CD4-positive, alpha-beta T cell (primary cell): ENCODE measurements at regions not wholly inside any gene's neighbourhood (a gene's known extent, or its start where the extent isn't known, plus 50 kb on each side); places are given as distances from the start of the nearest gene placed in this dataset.

ENCODE experiments used
- ATAC-seq: fragments of 200-7000 bp; cut with Tn5 transposase; one replicate; pipeline ENCODE4 v1.10.0; 2022; ENCODE audit warnings: mild to moderate bottlenecking; ENCODE audit not compliant: poor library complexity
- CTCF ChIA-PET: fragments of 350-600 bp; sonication (Branson Sonifier 250); formaldehyde crosslinking; loops from one replicate; lab custom pipeline; 2021; ENCODE audit warnings: antibody characterized with exemption, inconsistent platforms; lab: Charles Lee
- POLR2A ChIA-PET: fragments of 350-600 bp; sonication (Branson Sonifier 250); formaldehyde crosslinking; loops from one replicate; lab custom pipeline; 2021; ENCODE audit warnings: antibody characterized with exemption, inconsistent platforms; lab: Charles Lee
- DNase-seq, 14 experiments: peaks; one replicate each; pipeline ENCODE4 v3.0.0-alpha.2; 2013 to 2020; ENCODE audit warnings: mixed read lengths in 2 of 14
- H3K27ac ChIP-seq, 2 donors: one replicate each; pipeline versions ENCODE4 v1.5.1 to v1.7.0; 2013; ENCODE audit warnings: low read length in 2 of 2, low read depth in 1 of 2, mild to moderate bottlenecking in 1 of 2
- H3K27me3 ChIP-seq, 2 experiments: 1 replicate in 1 of 2; 2 replicates in 1 of 2; pipeline versions ENCODE4 v1.6.1 to v1.7.0; 2013; ENCODE audit warnings: low read length in 2 of 2, control low read depth in 1 of 2, mild to moderate bottlenecking in 1 of 2, moderate library complexity in 1 of 2; ENCODE audit not compliant: insufficient read depth in 2 of 2, control insufficient read depth in 1 of 2
- H3K36me3 ChIP-seq: one replicate; pipeline ENCODE4 v1.6.1; 2013; ENCODE audit warnings: low read length, control low read depth; ENCODE audit not compliant: insufficient read depth
- H3K4me1 ChIP-seq: one replicate; pipeline ENCODE4 v1.6.1; 2013; ENCODE audit warnings: low read length, control low read depth; ENCODE audit not compliant: insufficient read depth
- H3K4me3 ChIP-seq: one replicate; pipeline ENCODE4 v1.5.1; 2013; ENCODE audit warnings: mild to moderate bottlenecking, low read length, moderate library complexity
- H3K9me3 ChIP-seq, 2 experiments: 1 replicate in 1 of 2; 2 replicates in 1 of 2; pipeline versions ENCODE4 v1.6.1 to v1.7.0; 2013; ENCODE audit warnings: low read length in 2 of 2, mild to moderate bottlenecking in 2 of 2, control low read depth in 1 of 2, moderate library complexity in 1 of 2; ENCODE audit not compliant: control insufficient read depth in 1 of 2, insufficient read depth in 1 of 2
- H3K27ac Mint-ChIP-seq: one replicate; pipeline ENCODE4 v1.8.0; 2020; ENCODE audit warnings: mixed read lengths
- H3K27me3 Mint-ChIP-seq: one replicate; pipeline ENCODE4 v1.8.0; 2021; ENCODE audit warnings: mixed read lengths
- H3K36me3 Mint-ChIP-seq: one replicate; pipeline ENCODE4 v1.8.0; 2021; ENCODE audit warnings: low read depth, mixed read lengths
- H3K4me1 Mint-ChIP-seq: one replicate; pipeline ENCODE4 v1.8.0; 2021; ENCODE audit warnings: low read depth, mixed read lengths
- H3K4me3 Mint-ChIP-seq: one replicate; pipeline ENCODE4 v1.8.0; 2020; ENCODE audit warnings: mild to moderate bottlenecking, mixed read lengths
- H3K9me3 Mint-ChIP-seq: one replicate; pipeline ENCODE4 v1.8.0; 2020; ENCODE audit warnings: mixed read lengths
- intact Hi-C, 2 experiments: fragments of 100-400 bp; cut with DNase I in 1 of 2; cut with micrococcal nuclease in 1 of 2; formaldehyde crosslinking; loops; one replicate each; pipeline versions ENCODE4 v1.15.1 to v1.9.0; 2023 to 2025; cut with DNase I, micrococcal nuclease
- TF ChIP-seq, protein P1 (sequence below): fragments of 200-600 bp; IDR thresholded peaks from one replicate; pipeline ENCODE4 v1.8.0; 2022; ENCODE audit warnings: antibody characterized with exemption, mild to moderate bottlenecking

DNA sequence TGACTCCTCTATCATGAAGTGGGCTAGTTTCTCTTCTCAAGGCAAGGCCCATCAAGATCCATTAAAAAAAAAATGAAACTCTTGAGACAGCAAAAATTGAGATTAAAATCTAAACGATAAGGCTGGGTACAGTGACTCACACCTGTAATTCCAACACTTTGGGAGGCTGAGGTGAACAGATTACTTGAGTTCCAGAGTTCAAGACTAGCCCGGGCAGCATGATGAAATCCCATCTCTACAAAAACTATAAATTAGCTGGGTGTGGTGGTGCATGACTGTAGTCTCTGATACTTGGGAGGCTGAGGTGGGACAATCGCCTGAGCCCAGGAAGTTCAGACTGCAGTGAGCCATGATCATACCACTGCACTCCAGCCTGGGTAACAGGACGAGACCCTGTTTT lies 226.5 kb upstream of the SOX5 start:
- Histone ChIP-seq H3K36me3 (no peaks in the 10 kb centered on the region), H3K27ac (no peak overlapping the region), H3K4me1 (no peaks in the 10 kb centered on the region), H3K27me3 (no peaks in the 10 kb centered on the region), H3K4me3 (no peak overlapping the region), H3K9me3 (peaks cover 0 to 10% of the 10 kb centered on the region in 2 experiments)
- ChIA-PET CTCF (no interaction called here), POLR2A (no interaction called here)
- DNase-seq: no peak
- ATAC-seq: no peak
- H3K9me3 Mint-ChIP-seq: no peaks in the 10 kb centered on the region
- TF ChIP-seq, protein P1, sequence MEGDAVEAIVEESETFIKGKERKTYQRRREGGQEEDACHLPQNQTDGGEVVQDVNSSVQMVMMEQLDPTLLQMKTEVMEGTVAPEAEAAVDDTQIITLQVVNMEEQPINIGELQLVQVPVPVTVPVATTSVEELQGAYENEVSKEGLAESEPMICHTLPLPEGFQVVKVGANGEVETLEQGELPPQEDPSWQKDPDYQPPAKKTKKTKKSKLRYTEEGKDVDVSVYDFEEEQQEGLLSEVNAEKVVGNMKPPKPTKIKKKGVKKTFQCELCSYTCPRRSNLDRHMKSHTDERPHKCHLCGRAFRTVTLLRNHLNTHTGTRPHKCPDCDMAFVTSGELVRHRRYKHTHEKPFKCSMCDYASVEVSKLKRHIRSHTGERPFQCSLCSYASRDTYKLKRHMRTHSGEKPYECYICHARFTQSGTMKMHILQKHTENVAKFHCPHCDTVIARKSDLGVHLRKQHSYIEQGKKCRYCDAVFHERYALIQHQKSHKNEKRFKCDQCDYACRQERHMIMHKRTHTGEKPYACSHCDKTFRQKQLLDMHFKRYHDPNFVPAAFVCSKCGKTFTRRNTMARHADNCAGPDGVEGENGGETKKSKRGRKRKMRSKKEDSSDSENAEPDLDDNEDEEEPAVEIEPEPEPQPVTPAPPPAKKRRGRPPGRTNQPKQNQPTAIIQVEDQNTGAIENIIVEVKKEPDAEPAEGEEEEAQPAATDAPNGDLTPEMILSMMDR: no peak
- no peaks in the 10 kb centered on the region for H3K36me3 Mint-ChIP-seq
- H3K4me3 Mint-ChIP-seq: no peak overlapping the region
- H3K27ac Mint-ChIP-seq: no peak overlapping the region
- no peaks in the 10 kb centered on the region for H3K4me1 Mint-ChIP-seq
- H3K27me3 Mint-ChIP-seq: no peaks in the 10 kb centered on the region
- intact Hi-C loops: no loop called here

DNA sequence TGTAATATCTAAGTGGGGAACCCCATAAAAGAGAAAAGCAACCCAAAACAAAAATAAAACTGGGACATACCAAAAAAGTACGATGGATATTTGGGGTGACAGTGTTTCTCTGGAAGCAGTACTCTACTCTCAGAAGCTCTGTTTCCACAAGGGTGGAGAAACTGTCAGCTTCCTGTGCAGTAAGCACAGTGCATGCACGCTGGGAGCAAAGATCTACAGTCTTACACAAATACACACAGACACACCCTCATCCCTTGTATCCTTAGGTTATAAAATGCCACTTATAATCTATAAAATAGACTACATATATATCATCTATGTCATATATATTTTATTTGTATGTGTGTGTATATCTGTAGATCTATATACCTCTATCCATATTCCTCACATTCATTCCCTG lies 225.8 kb upstream of the SOX5 start:
- Mint-ChIP-seq H3K36me3 (no peaks in the 10 kb centered on the region), H3K9me3 (no peaks in the 10 kb centered on the region), H3K4me1 (no peaks in the 10 kb centered on the region), H3K4me3 (no peak overlapping the region), H3K27ac (no peak overlapping the region), H3K27me3 (no peaks in the 10 kb centered on the region)
- H3K4me1 ChIP-seq: no peaks in the 10 kb centered on the region
- TF ChIP-seq, protein P1: no peak
- ATAC-seq (no peak), DNase-seq (no peak)
- no peak overlapping the region for H3K27ac ChIP-seq
- no peaks in the 10 kb centered on the region for H3K27me3 ChIP-seq
- H3K9me3 ChIP-seq: peaks cover 0 to 10% of the 10 kb centered on the region in 2 experiments
- POLR2A ChIA-PET: no interaction called here
- CTCF ChIA-PET: no interaction called here
- intact Hi-C loops: no loop called here
- H3K4me3 ChIP-seq: no peak overlapping the region
- H3K36me3 ChIP-seq: no peaks in the 10 kb centered on the region

DNA sequence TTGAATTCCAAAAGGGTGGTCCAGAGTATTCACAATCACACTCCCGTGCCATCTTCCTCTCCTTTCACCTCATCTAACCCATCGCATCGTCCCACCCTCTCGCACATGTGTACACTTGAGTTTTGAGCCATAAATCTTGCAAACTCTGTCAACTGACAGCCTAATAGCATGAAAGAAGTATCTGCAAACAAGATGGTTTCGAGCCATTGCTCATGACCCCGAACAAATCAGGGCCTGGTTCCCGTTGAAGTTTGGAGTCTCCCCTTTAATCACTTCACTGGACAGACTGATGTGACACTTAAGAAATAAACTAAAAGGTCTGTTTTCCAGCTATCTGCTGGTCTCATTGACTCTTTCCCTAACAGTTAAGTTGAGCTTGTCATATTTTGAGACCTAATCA lies 223.6 kb upstream of the SOX5 start:
- no peak overlapping the region for H3K27ac Mint-ChIP-seq
- Histone ChIP-seq H3K36me3 (no peaks in the 10 kb centered on the region), H3K27me3 (no peaks in the 10 kb centered on the region), H3K9me3 (peaks cover 0 to 10% of the 10 kb centered on the region in 2 experiments), H3K4me1 (no peaks in the 10 kb centered on the region), H3K4me3 (no peak overlapping the region), H3K27ac (no peak overlapping the region)
- intact Hi-C loops: no loop called here
- DNase-seq (no peak), ATAC-seq (no peak)
- TF ChIP-seq, protein P1: no peak
- CTCF ChIA-PET: no interaction called here
- H3K4me1 Mint-ChIP-seq: no peaks in the 10 kb centered on the region
- H3K4me3 Mint-ChIP-seq: no peak overlapping the region
- H3K9me3 Mint-ChIP-seq: no peaks in the 10 kb centered on the region
- no peaks in the 10 kb centered on the region for H3K27me3 Mint-ChIP-seq
- POLR2A ChIA-PET: no interaction called here
- no peaks in the 10 kb centered on the region for H3K36me3 Mint-ChIP-seq
